ENCODE measurements at regions not wholly inside any gene's neighbourhood (a gene's known extent, or its start where the extent isn't known, plus 50 kb on each side); places are given as distances from the start of the nearest gene placed in this dataset.

DNA sequence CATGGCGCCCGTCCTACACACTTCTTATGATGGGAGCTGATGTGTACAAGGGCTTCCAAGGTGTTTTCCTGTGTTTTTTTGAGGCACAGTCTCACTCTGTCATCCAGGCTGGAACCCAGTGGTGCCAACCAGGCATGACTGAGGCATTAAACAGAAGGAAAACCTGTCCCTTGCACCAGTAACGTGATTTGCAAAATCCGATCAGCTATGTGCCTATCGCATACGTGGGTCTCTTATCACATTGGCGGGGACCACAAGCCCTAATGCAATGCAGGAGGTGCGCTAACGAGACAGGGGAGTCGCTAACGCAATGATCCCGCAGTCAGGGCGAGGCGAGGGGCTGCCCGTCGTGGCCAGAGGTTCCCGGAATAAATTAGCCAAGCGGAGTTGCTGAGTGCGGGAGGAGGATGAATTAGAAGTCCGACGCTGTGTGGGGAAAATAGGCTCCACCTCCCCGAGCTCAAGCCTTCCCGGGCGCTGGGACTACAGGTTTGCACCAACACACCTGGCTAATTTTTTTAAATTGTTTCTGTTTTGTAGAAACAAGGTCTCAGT lies 162.7 kb downstream of the SHOX start:
- Histone ChIP-seq H3K4me2 (ENCODE audit: insufficient read depth in 1 of 2, low read depth in 2 of 2, low read length in 2 of 2) (no peak overlapping the region), H3K27me3 (replicated peaks in 1 of 4; ENCODE audit: control insufficient read depth in 3 of 4, extremely low read depth in 1 of 4, insufficient read depth in 3 of 4, low read length in 3 of 4) (no peaks in the 10 kb centered on the region), H2BK120ac (replicated peaks; ENCODE audit: low read depth, low read length) (peak overlapping the region; percentile 92), H3K23me2 (ENCODE audit: low read depth, low read length) (no peaks in the 10 kb centered on the region; the same call in 1 of the 2 replicates), H3K23ac (ENCODE audit: insufficient read length) (no peak overlapping the region), H2BK20ac (ENCODE audit: low read length) (peak overlapping the region; percentile 44), H4K20me1 (replicated peaks in 1 of 2; ENCODE audit: control insufficient read depth in 1 of 2, insufficient read depth in 2 of 2, low read length in 2 of 2) (no peaks in the 10 kb centered on the region), H2AFZ (ENCODE audit: low read length) (no peak overlapping the region), H3K56ac (replicated peaks; ENCODE audit: insufficient read length, low read depth, low read length) (no peak overlapping the region), H3K79me2 (ENCODE audit: control insufficient read depth in 1 of 2, insufficient read depth in 2 of 2, low read length in 2 of 2) (no peaks in the 10 kb centered on the region), H3K4me3 (ENCODE audit: extremely low read depth in 1 of 4, insufficient read depth in 2 of 4, low read depth in 3 of 4, low read length in 4 of 4) (no peak overlapping the region), H4K91ac (replicated peaks; ENCODE audit: insufficient read length, low read length) (peak overlapping the region; percentile 88), H3K14ac (ENCODE audit: insufficient read length) (no peak overlapping the region), H3K4me1 (replicated peaks in 1 of 4; ENCODE audit: control insufficient read depth in 3 of 4, insufficient read depth in 4 of 4, low read length in 3 of 4) (peaks cover 5 to 34% (median 15%) of the 10 kb centered on the region in 4 experiments), H2BK12ac (ENCODE audit: low read depth, low read length) (peak overlapping the region; percentile 99), H4K5ac (ENCODE audit: insufficient read length, low read depth, low read length) (no peak overlapping the region), H2BK5ac (ENCODE audit: low read depth, low read length) (no peak overlapping the region; the same call in 1 of the 2 replicates), H3K27ac (ENCODE audit: low read depth, low read length) (no peak overlapping the region), H3K4ac (replicated peaks; ENCODE audit: insufficient read length, low read depth, low read length) (no peak overlapping the region), H2AK5ac (ENCODE audit: low read depth, low read length) (peak overlapping the region; percentile 87), H4K8ac (ENCODE audit: extremely low read depth, insufficient read depth, low read length) (no peak overlapping the region), H3K9me3 (ENCODE audit: insufficient read depth in 2 of 2, low read depth in 1 of 2, low read length in 1 of 2) (no peaks in the 10 kb centered on the region), H3K9ac (replicated peaks in 1 of 4; ENCODE audit: extremely low read depth in 1 of 4, low read depth in 3 of 4, low read length in 3 of 4) (no peak overlapping the region), H2BK15ac (ENCODE audit: low read length) (no peak overlapping the region), H3K79me1 (ENCODE audit: low read depth, low read length) (no peaks in the 10 kb centered on the region), H3K18ac (ENCODE audit: extremely low read depth, low read length) (peak overlapping the region; percentile 26), H3K36me3 (ENCODE audit: control insufficient read depth in 2 of 4, insufficient read depth in 4 of 4, low read length in 3 of 4) (no peaks in the 10 kb centered on the region)
- POLR2A ChIA-PET (ENCODE audit: partially characterized antibody): no interaction called here
- CTCF ChIA-PET (ENCODE audit: partially characterized antibody): no interaction called here
- FAIRE-seq (no peak), DNase-seq (ENCODE audit: low read depth in 1 of 2, low spot score in 2 of 2) (peak in 1 of 2 experiments; percentile 51)
- 85% methylated on average over 24 of the region's 24 CpGs; no CpG with 5 or more reads in 1 of the 2 experiments for WGBS, 2 experiments (ENCODE audit: extremely low coverage in 1 of 2, insufficient coverage in 1 of 2, insufficient read length in 1 of 2, insufficient replicate concordance in 2 of 2, low coverage in 1 of 2, low lambda C conversion rate in 2 of 2, missing lambda C conversion rate in 1 of 2)
- TF ChIP-seq JUN (IDR thresholded peaks at IDR 0.05; ENCODE audit: low read depth, low read length) (no peak), KDM5A (IDR thresholded peaks at IDR 0.05; ENCODE audit: low read length) (no peak), POLR2AphosphoS5 (IDR thresholded peaks at IDR 0.05; ENCODE audit: low read depth, low read length) (no peak), EP300 (IDR thresholded peaks at IDR 0.05; ENCODE audit: borderline replicate concordance in 1 of 2, low read depth in 2 of 2, low read length in 2 of 2) (no peak), CTBP2 (IDR thresholded peaks at IDR 0.05; ENCODE audit: borderline replicate concordance, insufficient read depth, insufficient read length, low read length) (no peak), RAD21 (IDR thresholded peaks at IDR 0.05 in 1 of 2, conservative IDR thresholded peaks at IDR 0.05 in 1 of 2; ENCODE audit: low read depth in 2 of 2, low read length in 2 of 2) (no peak), TBP (IDR thresholded peaks at IDR 0.05; ENCODE audit: low read depth, low read length) (no peak), E2F6 (IDR thresholded peaks at IDR 0.05) (no peak)
- TF ChIP-seq, protein P1, sequence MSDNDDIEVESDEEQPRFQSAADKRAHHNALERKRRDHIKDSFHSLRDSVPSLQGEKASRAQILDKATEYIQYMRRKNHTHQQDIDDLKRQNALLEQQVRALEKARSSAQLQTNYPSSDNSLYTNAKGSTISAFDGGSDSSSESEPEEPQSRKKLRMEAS (IDR thresholded peaks at IDR 0.05): no peak

Data from H1 (cell line).